ENCODE measurements at regions not wholly inside any gene's neighbourhood (a gene's known extent, or its start where the extent isn't known, plus 50 kb on each side); places are given as distances from the start of the nearest gene placed in this dataset.

DNA sequence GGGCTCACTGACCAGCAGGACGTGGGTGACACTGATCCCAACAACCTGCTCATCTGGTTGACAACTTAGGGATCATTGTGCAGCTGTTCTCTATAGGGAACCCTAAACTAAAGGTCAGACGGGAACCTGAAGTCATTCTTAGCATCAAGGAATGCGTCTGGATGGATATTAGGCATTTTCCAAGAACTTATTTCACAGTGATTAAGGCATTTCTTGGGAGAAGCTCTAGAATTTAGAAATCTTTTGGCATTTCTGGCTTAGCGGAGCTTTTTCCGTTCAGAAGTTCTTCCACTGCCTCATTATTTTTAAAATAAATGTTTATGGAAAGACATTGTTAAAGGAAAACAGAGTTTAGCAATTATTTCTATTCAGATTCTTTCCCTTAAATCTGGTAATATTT lies 303.3 kb upstream of the IGFBP3 start:
- TF ChIP-seq, protein P1, sequence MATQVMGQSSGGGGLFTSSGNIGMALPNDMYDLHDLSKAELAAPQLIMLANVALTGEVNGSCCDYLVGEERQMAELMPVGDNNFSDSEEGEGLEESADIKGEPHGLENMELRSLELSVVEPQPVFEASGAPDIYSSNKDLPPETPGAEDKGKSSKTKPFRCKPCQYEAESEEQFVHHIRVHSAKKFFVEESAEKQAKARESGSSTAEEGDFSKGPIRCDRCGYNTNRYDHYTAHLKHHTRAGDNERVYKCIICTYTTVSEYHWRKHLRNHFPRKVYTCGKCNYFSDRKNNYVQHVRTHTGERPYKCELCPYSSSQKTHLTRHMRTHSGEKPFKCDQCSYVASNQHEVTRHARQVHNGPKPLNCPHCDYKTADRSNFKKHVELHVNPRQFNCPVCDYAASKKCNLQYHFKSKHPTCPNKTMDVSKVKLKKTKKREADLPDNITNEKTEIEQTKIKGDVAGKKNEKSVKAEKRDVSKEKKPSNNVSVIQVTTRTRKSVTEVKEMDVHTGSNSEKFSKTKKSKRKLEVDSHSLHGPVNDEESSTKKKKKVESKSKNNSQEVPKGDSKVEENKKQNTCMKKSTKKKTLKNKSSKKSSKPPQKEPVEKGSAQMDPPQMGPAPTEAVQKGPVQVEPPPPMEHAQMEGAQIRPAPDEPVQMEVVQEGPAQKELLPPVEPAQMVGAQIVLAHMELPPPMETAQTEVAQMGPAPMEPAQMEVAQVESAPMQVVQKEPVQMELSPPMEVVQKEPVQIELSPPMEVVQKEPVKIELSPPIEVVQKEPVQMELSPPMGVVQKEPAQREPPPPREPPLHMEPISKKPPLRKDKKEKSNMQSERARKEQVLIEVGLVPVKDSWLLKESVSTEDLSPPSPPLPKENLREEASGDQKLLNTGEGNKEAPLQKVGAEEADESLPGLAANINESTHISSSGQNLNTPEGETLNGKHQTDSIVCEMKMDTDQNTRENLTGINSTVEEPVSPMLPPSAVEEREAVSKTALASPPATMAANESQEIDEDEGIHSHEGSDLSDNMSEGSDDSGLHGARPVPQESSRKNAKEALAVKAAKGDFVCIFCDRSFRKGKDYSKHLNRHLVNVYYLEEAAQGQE (IDR thresholded peaks at IDR 0.05; ENCODE audit: insufficient read depth in 1 of 2, low read depth in 2 of 2, low read length in 2 of 2) = no peak
- no peak for TF ChIP-seq SIN3A (IDR thresholded peaks at IDR 0.05; ENCODE audit: borderline replicate concordance, insufficient read depth, low read length)
